HCT116 (cell line): ENCODE measurements at regions not wholly inside any gene's neighbourhood (a gene's known extent, or its start where the extent isn't known, plus 50 kb on each side); places are given as distances from the start of the nearest gene placed in this dataset.

Experiments used
- ELF1 ChIP-seq: IDR thresholded peaks from 2 replicates; pipeline ENCODE4 v1.6.1; 2012; ENCODE audit warnings: low read depth, borderline replicate concordance
- JUND ChIP-seq: IDR thresholded peaks from 2 replicates; pipeline ENCODE4 v1.6.1; 2012
- RAD21 ChIP-seq: IDR thresholded peaks from 2 replicates; pipeline ENCODE4 v1.6.1; 2012; ENCODE audit warnings: low read depth, mild to moderate bottlenecking
- TF ChIP-seq, protein P1 (sequence below), 3 experiments: fragments of 200-600 bp in 1 of 3; sonication (generic) in 1 of 3; IDR thresholded peaks in 2 of 3; conservative IDR thresholded peaks in 1 of 3; 2 replicates each; pipeline ENCODE4 v1.5.1; 2012 to 2017; ENCODE audit warnings: low read depth in 2 of 3, low read length in 2 of 3, antibody characterized with exemption in 1 of 3, borderline replicate concordance in 1 of 3, control low read depth in 1 of 3, mild to moderate bottlenecking in 1 of 3, mixed read lengths in 1 of 3, mixed run types in 1 of 3, moderate library complexity in 1 of 3; ENCODE audit not compliant: insufficient read depth in 1 of 3
- TF ChIP-seq, protein P2 (sequence below): IDR thresholded peaks from 2 replicates; pipeline ENCODE4 v1.6.1; 2012; ENCODE audit warnings: low read depth

GRCh38 chr3:4191971-4192370 lies 111.2 kb upstream of the SETMAR start:
- TF ChIP-seq, protein P1, sequence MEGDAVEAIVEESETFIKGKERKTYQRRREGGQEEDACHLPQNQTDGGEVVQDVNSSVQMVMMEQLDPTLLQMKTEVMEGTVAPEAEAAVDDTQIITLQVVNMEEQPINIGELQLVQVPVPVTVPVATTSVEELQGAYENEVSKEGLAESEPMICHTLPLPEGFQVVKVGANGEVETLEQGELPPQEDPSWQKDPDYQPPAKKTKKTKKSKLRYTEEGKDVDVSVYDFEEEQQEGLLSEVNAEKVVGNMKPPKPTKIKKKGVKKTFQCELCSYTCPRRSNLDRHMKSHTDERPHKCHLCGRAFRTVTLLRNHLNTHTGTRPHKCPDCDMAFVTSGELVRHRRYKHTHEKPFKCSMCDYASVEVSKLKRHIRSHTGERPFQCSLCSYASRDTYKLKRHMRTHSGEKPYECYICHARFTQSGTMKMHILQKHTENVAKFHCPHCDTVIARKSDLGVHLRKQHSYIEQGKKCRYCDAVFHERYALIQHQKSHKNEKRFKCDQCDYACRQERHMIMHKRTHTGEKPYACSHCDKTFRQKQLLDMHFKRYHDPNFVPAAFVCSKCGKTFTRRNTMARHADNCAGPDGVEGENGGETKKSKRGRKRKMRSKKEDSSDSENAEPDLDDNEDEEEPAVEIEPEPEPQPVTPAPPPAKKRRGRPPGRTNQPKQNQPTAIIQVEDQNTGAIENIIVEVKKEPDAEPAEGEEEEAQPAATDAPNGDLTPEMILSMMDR (IDR thresholded peaks at IDR 0.05 in 2 of 3, conservative IDR thresholded peaks at IDR 0.05 in 1 of 3; ENCODE audit: borderline replicate concordance in 1 of 3, insufficient read depth in 1 of 3, low read depth in 2 of 3, low read length in 2 of 3) = no peak
- TF ChIP-seq RAD21 (no peak), JUND (no peak), ELF1 (no peak)
- TF ChIP-seq, protein P2, sequence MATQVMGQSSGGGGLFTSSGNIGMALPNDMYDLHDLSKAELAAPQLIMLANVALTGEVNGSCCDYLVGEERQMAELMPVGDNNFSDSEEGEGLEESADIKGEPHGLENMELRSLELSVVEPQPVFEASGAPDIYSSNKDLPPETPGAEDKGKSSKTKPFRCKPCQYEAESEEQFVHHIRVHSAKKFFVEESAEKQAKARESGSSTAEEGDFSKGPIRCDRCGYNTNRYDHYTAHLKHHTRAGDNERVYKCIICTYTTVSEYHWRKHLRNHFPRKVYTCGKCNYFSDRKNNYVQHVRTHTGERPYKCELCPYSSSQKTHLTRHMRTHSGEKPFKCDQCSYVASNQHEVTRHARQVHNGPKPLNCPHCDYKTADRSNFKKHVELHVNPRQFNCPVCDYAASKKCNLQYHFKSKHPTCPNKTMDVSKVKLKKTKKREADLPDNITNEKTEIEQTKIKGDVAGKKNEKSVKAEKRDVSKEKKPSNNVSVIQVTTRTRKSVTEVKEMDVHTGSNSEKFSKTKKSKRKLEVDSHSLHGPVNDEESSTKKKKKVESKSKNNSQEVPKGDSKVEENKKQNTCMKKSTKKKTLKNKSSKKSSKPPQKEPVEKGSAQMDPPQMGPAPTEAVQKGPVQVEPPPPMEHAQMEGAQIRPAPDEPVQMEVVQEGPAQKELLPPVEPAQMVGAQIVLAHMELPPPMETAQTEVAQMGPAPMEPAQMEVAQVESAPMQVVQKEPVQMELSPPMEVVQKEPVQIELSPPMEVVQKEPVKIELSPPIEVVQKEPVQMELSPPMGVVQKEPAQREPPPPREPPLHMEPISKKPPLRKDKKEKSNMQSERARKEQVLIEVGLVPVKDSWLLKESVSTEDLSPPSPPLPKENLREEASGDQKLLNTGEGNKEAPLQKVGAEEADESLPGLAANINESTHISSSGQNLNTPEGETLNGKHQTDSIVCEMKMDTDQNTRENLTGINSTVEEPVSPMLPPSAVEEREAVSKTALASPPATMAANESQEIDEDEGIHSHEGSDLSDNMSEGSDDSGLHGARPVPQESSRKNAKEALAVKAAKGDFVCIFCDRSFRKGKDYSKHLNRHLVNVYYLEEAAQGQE = no peak
